Chondrocyte (in vitro differentiated cells): ENCODE measurements at regions not wholly inside any gene's neighbourhood (a gene's known extent, or its start where the extent isn't known, plus 50 kb on each side); places are given as distances from the start of the nearest gene placed in this dataset.

ENCODE experiments used
- DNase-seq: peaks from one replicate; pipeline ENCODE4 v3.0.0; 2021; ENCODE audit warnings: mixed read lengths, low spot score
- H3K27ac Mint-ChIP-seq: one replicate; pipeline ENCODE4 v1.8.0; 2021; ENCODE audit warnings: mild to moderate bottlenecking, moderate library complexity, mixed read lengths; ENCODE audit not compliant: unreplicated experiment
- H3K27me3 Mint-ChIP-seq: 2 replicates; pipeline ENCODE4 v1.8.0; 2021; ENCODE audit warnings: low read depth, mixed read lengths
- H3K36me3 Mint-ChIP-seq: 2 replicates; pipeline ENCODE4 v1.8.0; 2021; ENCODE audit warnings: low read depth, mixed read lengths
- H3K4me1 Mint-ChIP-seq: 2 replicates; pipeline ENCODE4 v1.8.0; 2021; ENCODE audit warnings: low read depth, mild to moderate bottlenecking, mixed read lengths
- H3K4me3 Mint-ChIP-seq: one replicate; pipeline ENCODE4 v1.8.0; 2021; ENCODE audit warnings: mild to moderate bottlenecking, moderate library complexity, mixed read lengths; ENCODE audit not compliant: unreplicated experiment
- H3K9me3 Mint-ChIP-seq: 2 replicates; pipeline ENCODE4 v1.8.0; 2021; ENCODE audit warnings: low read depth, mixed read lengths
- TF ChIP-seq, protein P1 (sequence below): fragments of 200-600 bp; sonication (generic); IDR thresholded peaks from 2 replicates; pipeline ENCODE4 v1.5.0; 2021; ENCODE audit warnings: antibody characterized with exemption, mild to moderate bottlenecking, moderate library complexity

DNA sequence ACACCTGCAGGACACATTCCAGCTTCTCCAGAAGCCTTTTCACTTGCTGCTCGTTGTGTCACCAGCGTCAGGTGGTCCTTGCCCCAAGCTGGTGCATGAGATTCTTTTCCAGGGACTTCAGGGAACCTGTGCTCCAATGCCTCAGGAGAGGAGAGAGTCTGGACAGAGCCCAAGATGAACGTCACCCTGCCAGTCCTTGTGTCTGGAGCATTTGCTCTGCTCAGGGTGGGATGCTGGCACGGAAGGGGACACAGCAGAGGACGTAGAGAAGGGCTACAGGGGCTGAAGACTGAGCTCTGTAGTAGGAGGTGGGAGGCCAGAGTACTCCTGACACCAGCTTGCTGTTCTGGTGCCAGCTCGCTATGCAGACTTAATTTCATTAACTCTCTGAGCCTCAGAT is 262.1 kb downstream of the XXYLT1 start:
- TF ChIP-seq, protein P1, sequence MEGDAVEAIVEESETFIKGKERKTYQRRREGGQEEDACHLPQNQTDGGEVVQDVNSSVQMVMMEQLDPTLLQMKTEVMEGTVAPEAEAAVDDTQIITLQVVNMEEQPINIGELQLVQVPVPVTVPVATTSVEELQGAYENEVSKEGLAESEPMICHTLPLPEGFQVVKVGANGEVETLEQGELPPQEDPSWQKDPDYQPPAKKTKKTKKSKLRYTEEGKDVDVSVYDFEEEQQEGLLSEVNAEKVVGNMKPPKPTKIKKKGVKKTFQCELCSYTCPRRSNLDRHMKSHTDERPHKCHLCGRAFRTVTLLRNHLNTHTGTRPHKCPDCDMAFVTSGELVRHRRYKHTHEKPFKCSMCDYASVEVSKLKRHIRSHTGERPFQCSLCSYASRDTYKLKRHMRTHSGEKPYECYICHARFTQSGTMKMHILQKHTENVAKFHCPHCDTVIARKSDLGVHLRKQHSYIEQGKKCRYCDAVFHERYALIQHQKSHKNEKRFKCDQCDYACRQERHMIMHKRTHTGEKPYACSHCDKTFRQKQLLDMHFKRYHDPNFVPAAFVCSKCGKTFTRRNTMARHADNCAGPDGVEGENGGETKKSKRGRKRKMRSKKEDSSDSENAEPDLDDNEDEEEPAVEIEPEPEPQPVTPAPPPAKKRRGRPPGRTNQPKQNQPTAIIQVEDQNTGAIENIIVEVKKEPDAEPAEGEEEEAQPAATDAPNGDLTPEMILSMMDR: no peak
- no peak for DNase-seq
- Mint-ChIP-seq H3K36me3 (no peaks in the 10 kb centered on the region), H3K27ac (no peak overlapping the region), H3K4me3 (no peak overlapping the region), H3K9me3 (peaks cover 2% of the 10 kb centered on the region), H3K27me3 (peaks cover 15% of the 10 kb centered on the region), H3K4me1 (no peaks in the 10 kb centered on the region)

DNA sequence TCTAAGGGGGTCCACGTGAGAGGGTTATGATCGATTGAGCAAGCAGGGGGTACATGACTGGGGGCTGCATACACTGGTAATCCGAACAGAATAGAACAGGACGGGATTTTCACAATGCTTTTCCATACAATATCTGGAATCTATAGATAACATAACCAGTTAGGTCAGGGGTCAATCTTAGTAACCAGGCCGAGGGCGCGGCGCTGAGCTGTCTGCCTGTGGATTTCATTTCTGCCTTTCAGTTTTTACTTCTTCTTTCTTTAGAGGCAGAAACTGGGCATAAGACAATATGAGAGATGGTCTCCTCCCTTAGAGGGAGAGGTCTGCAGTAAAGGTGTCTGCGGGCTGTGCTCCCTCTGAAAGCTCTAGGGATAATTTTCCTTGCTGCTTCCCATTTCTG is 261.3 kb downstream of the XXYLT1 start:
- TF ChIP-seq, protein P1: no peak
- no peak for DNase-seq
- peaks cover 2% of the 10 kb centered on the region for H3K9me3 Mint-ChIP-seq
- H3K27me3 Mint-ChIP-seq: peaks cover 13% of the 10 kb centered on the region
- H3K36me3 Mint-ChIP-seq: no peaks in the 10 kb centered on the region
- no peaks in the 10 kb centered on the region for H3K4me1 Mint-ChIP-seq
- no peak overlapping the region for H3K27ac Mint-ChIP-seq
- H3K4me3 Mint-ChIP-seq: no peak overlapping the region

DNA sequence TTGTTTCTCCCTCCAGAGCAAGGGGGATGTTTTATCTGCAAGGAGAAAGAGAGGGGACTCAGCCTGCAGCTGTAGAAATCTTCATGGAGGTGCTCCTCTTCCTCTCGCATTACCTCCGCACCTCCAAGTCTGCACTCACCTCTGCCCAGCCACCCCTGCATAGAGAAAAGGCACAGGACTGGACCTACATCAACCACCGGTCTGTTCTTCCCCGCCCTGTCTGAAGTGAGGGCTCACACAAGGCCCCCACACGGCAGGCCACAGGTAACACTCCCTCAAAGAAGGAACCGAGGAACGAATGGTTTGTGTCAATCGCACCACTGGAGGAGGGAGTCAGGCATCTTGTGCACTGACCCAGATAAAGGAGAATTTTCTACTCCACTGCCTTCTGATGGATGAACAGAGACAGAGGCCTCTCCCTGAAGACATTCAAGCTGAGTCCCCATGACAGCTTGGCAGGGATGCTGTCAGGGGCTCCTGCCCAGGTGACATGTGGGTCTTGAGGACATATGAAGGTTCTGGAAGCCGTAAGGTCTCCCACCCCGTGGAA is 260.3 kb downstream of the XXYLT1 start:
- DNase-seq: no peak
- Mint-ChIP-seq H3K4me3 (no peak overlapping the region), H3K36me3 (no peaks in the 10 kb centered on the region), H3K27ac (no peak overlapping the region), H3K4me1 (no peaks in the 10 kb centered on the region), H3K9me3 (peaks cover 2% of the 10 kb centered on the region), H3K27me3 (peaks cover 13% of the 10 kb centered on the region)
- TF ChIP-seq, protein P1: no peak

DNA sequence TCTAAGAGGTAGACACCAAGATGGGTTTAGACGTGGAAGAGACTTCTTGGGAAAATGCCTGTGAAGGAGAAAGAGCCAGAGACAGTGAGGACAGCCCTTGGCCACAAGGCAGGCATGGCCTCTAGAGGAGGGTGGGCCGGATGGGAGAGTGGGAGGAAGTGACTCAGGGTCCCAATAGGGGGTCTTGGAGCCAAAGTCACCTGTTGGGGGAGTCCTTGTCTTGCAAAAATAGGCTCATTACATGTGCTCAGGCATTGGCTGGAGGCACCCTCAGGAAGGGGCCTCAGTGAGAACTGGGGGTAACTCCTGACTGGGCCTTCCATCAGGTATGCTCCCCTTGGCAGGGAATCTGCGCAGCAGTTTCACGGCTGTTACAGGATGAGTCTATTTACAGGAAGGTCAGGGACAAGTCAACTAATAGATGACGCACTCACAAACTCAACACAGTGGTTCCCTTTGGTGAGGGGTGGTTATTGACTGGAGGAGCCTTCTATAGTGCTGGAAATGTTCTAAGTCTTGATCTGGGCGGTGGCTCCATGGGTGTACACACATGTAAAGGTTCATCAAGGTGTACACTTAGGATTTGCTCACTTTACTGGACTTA is 259.6 kb downstream of the XXYLT1 start:
- DNase-seq: no peak

DNA sequence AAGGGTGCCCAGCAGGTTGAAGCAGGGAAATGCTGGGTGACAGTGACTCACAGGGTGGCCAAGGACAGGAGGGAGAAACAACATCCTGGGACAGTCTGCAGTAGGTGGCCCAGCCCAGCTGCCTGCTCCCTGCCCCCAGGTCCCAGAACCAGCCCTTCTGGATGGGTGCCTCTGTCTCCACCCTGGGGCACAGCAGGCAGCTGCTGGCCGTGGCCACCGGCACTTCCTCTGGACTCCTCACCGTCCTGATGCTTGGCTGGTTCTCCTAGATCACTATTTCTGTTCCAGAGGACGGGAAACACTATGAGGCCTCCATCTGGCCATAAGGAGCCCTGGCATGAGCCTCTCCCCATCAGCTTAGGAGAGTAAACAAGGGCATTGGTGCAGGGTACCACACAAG is 258.9 kb downstream of the XXYLT1 start:
- Mint-ChIP-seq H3K4me3 (no peak overlapping the region), H3K4me1 (no peaks in the 10 kb centered on the region), H3K27me3 (peaks cover 7% of the 10 kb centered on the region), H3K27ac (no peak overlapping the region), H3K36me3 (no peaks in the 10 kb centered on the region), H3K9me3 (peaks cover 2% of the 10 kb centered on the region)
- TF ChIP-seq, protein P1: no peak
- DNase-seq: no peak

More for the DNA sequence above, 259.6 kb downstream of the XXYLT1 start:
- Mint-ChIP-seq H3K36me3 (no peaks in the 10 kb centered on the region), H3K4me3 (no peak overlapping the region), H3K4me1 (no peaks in the 10 kb centered on the region), H3K9me3 (peaks cover 2% of the 10 kb centered on the region), H3K27ac (no peak overlapping the region), H3K27me3 (peaks cover 13% of the 10 kb centered on the region)
- TF ChIP-seq, protein P1: no peak
